PFSK-1 (cell line): ENCODE measurements at regions not wholly inside any gene's neighbourhood (a gene's known extent, or its start where the extent isn't known, plus 50 kb on each side); places are given as distances from the start of the nearest gene placed in this dataset.

Experiments
- POLR2AphosphoS5 ChIP-seq: IDR thresholded peaks from 2 replicates; pipeline ENCODE4 v1.6.1; 2012; ENCODE audit warnings: low read depth, mild to moderate bottlenecking, control low read depth, low read length, moderate library complexity
- REST ChIP-seq, 2 experiments: IDR thresholded peaks; 2 replicates each; pipeline versions ENCODE4 v1.6.1 to v1.8.0; 2011 to 2012; ENCODE audit warnings: low read depth in 2 of 2, low read length in 2 of 2, control low read depth in 1 of 2, inconsistent platforms in 1 of 2, mild to moderate bottlenecking in 1 of 2, moderate library complexity in 1 of 2; ENCODE audit not compliant: insufficient read depth in 1 of 2
- SIN3A ChIP-seq: IDR thresholded peaks from 2 replicates; pipeline ENCODE4 v1.6.1; 2012; ENCODE audit warnings: mild to moderate bottlenecking, low read length, moderate library complexity, borderline replicate concordance; ENCODE audit not compliant: insufficient read depth
- TAF1 ChIP-seq: IDR thresholded peaks from 2 replicates; pipeline ENCODE4 v1.6.1; 2012; ENCODE audit warnings: low read length, control low read depth, borderline replicate concordance; ENCODE audit not compliant: insufficient read depth

- TF ChIP-seq POLR2AphosphoS5 (no peak), TAF1 (no peak), REST (IDR thresholded peaks at IDR 0.05; ENCODE audit: insufficient read depth in 1 of 2, low read depth in 2 of 2, low read length in 2 of 2) (no peak), SIN3A (no peak)
Measured at GRCh38 chr22:34070051-34070450, 149.8 kb upstream of the LARGE1 start.
